GM23338 (cell line): ENCODE measurements at regions not wholly inside any gene's neighbourhood (a gene's known extent, or its start where the extent isn't known, plus 50 kb on each side); places are given as distances from the start of the nearest gene placed in this dataset.

Experiments used
- ATAC-seq: fragments of 200-7000 bp; cut with Tn5 transposase; 3 replicates; pipeline ENCODE4 v1.9.1; 2020
- DNase-seq: peaks from one replicate; pipeline ENCODE4 v3.0.0-alpha.2; 2015; ENCODE audit warnings: low spot score
- H2AFZ ChIP-seq: fragments of 200-600 bp; sonication (generic); 2 replicates; pipeline ENCODE4 v1.8.0; 2016; ENCODE audit warnings: antibody characterized with exemption, mild to moderate bottlenecking, moderate library complexity
- H3F3A ChIP-seq: fragments of 200-600 bp; sonication (generic); replicated peaks from 2 replicates; pipeline ENCODE4 v1.8.0; 2017; ENCODE audit warnings: antibody characterized with exemption, mixed run types, low read depth
- H3K27ac ChIP-seq: fragments of 200-600 bp; sonication (generic); 2 replicates; pipeline ENCODE4 v1.6.1; 2016; ENCODE audit warnings: low read depth
- H3K27me3 ChIP-seq: fragments of 200-600 bp; sonication (generic); 2 replicates; pipeline ENCODE4 v1.8.0; 2016; ENCODE audit warnings: mild to moderate bottlenecking, mixed run types, moderate library complexity; ENCODE audit not compliant: insufficient read depth
- H3K36me3 ChIP-seq: fragments of 200-600 bp; sonication (generic); 2 replicates; pipeline ENCODE4 v1.8.0; 2016; ENCODE audit warnings: mild to moderate bottlenecking; ENCODE audit not compliant: insufficient read depth
- H3K4me1 ChIP-seq: fragments of 200-600 bp; sonication (generic); 2 replicates; pipeline ENCODE4 v1.8.0; 2016; ENCODE audit warnings: mild to moderate bottlenecking, moderate library complexity; ENCODE audit not compliant: insufficient read depth
- H3K4me2 ChIP-seq: fragments of 200-600 bp; sonication (generic); 2 replicates; pipeline ENCODE4 v1.7.1; 2017; ENCODE audit warnings: mixed run types
- H3K4me3 ChIP-seq: fragments of 200-600 bp; sonication (generic); 2 replicates; pipeline ENCODE4 v1.6.1; 2016; ENCODE audit warnings: mixed run types
- H3K79me2 ChIP-seq: fragments of 200-600 bp; sonication (generic); replicated peaks from 2 replicates; pipeline ENCODE4 v1.8.0; 2017; ENCODE audit warnings: mild to moderate bottlenecking; ENCODE audit not compliant: insufficient read depth
- H3K9me2 ChIP-seq: fragments of 200-600 bp; sonication (generic); 2 replicates; pipeline ENCODE4 v1.8.0; 2017; ENCODE audit not compliant: insufficient read depth
- H4K20me1 ChIP-seq: fragments of 200-600 bp; sonication (generic); replicated peaks from 2 replicates; pipeline ENCODE4 v1.8.0; 2017; ENCODE audit warnings: mild to moderate bottlenecking; ENCODE audit not compliant: insufficient read depth
- H3K27ac Mint-ChIP-seq: 2 replicates; pipeline ENCODE4 v1.8.0; 2020; ENCODE audit warnings: inconsistent platforms, mild to moderate bottlenecking, moderate library complexity, mixed read lengths
- H3K27me3 Mint-ChIP-seq: 3 replicates; pipeline ENCODE4 v1.8.0; 2022; ENCODE audit warnings: low read depth, mild to moderate bottlenecking, moderate library complexity, mixed read lengths, inconsistent platforms; ENCODE audit not compliant: insufficient read depth, poor library complexity
- H3K36me3 Mint-ChIP-seq: 3 replicates; pipeline ENCODE4 v1.8.0; 2021; ENCODE audit warnings: low read depth, mild to moderate bottlenecking, inconsistent platforms, moderate library complexity, mixed read lengths
- H3K4me1 Mint-ChIP-seq: 3 replicates; pipeline ENCODE4 v1.8.0; 2020; ENCODE audit warnings: mild to moderate bottlenecking, inconsistent platforms, mixed read lengths
- H3K4me3 Mint-ChIP-seq: 3 replicates; pipeline ENCODE4 v1.8.0; 2021; ENCODE audit warnings: moderate library complexity, mild to moderate bottlenecking, inconsistent platforms, mixed read lengths
- H3K9me3 Mint-ChIP-seq: 3 replicates; pipeline ENCODE4 v1.8.0; 2020; ENCODE audit warnings: moderate library complexity, mild to moderate bottlenecking, inconsistent platforms, mixed read lengths
- CREB1 ChIP-seq: fragments of 250-450 bp; sonication (Bioruptor Pico); IDR thresholded peaks from 2 replicates; pipeline ENCODE4 v1.5.0; 2020; ENCODE audit warnings: low read depth, mild to moderate bottlenecking, moderate library complexity
- CTCF ChIP-seq, 2 experiments: fragments of 200-600 bp in 1 of 2; sonication (generic) in 1 of 2; conservative IDR thresholded peaks; 2 replicates each; pipeline versions ENCODE4 v1.5.1 to v1.6.1; 2016 to 2017; ENCODE audit warnings: antibody characterized with exemption in 2 of 2, low read depth in 2 of 2, mild to moderate bottlenecking in 2 of 2, moderate library complexity in 1 of 2
- ETS1 ChIP-seq: IDR thresholded peaks from 2 replicates; pipeline ENCODE4 v1.6.1; 2016; ENCODE audit warnings: antibody characterized with exemption
- EZH2 ChIP-seq: fragments of 200-600 bp; sonication (generic); IDR thresholded peaks from one replicate; pipeline ENCODE4 v1.8.0; 2017; ENCODE audit warnings: antibody characterized with exemption, mild to moderate bottlenecking, low read depth; ENCODE audit not compliant: unreplicated experiment
- EZH2phosphoT487 ChIP-seq: fragments of 200-600 bp; sonication (generic); IDR thresholded peaks from one replicate; pipeline ENCODE4 v1.8.1; 2018; ENCODE audit warnings: antibody characterized with exemption; ENCODE audit not compliant: unreplicated experiment
- JUNB ChIP-seq: IDR thresholded peaks from one replicate; pipeline ENCODE4 v1.6.1; 2016; ENCODE audit warnings: antibody characterized with exemption; ENCODE audit not compliant: unreplicated experiment
- NANOG ChIP-seq: IDR thresholded peaks from 2 replicates; pipeline ENCODE4 v1.6.1; 2016; ENCODE audit warnings: antibody characterized with exemption, borderline replicate concordance
- POLR2AphosphoS5 ChIP-seq: IDR thresholded peaks from 2 replicates; pipeline ENCODE4 v1.6.1; 2016; ENCODE audit warnings: antibody characterized with exemption, low read depth
- REST ChIP-seq: IDR thresholded peaks from one replicate; pipeline ENCODE4 v1.6.1; 2018; ENCODE audit warnings: antibody characterized with exemption; ENCODE audit not compliant: unreplicated experiment
- STAT1 ChIP-seq: IDR thresholded peaks from one replicate; pipeline ENCODE4 v1.6.1; 2016; ENCODE audit warnings: antibody characterized with exemption; ENCODE audit not compliant: unreplicated experiment
- ZNF114 ChIP-seq: fragments of 250-450 bp; sonication (Bioruptor Pico); IDR thresholded peaks from 2 replicates; pipeline ENCODE4 v1.5.0; 2020; ENCODE audit warnings: mild to moderate bottlenecking, moderate library complexity
- ZNF331 ChIP-seq: fragments of 250-450 bp; sonication (Bioruptor Pico); IDR thresholded peaks from 2 replicates; pipeline ENCODE4 v1.5.0; 2020; ENCODE audit warnings: low read depth, mild to moderate bottlenecking, moderate library complexity
- ZNF462 ChIP-seq: fragments of 250-450 bp; sonication (Bioruptor Pico); IDR thresholded peaks from 2 replicates; pipeline ENCODE4 v1.5.0; 2020; ENCODE audit warnings: mild to moderate bottlenecking, moderate library complexity

GRCh38 chr11:81222491-81222890, 1511.2 kb downstream of the FAM181B start:
- H3K4me1 Mint-ChIP-seq: no peaks in the 10 kb centered on the region
- H3F3A ChIP-seq: no peaks in the 10 kb centered on the region
- H3K27me3 ChIP-seq: no peaks in the 10 kb centered on the region
- H3K27ac Mint-ChIP-seq: no peak overlapping the region
- no peaks in the 10 kb centered on the region for H3K4me1 ChIP-seq
- peak; percentile 61 for ATAC-seq
- no peak for TF ChIP-seq REST
- no peak for TF ChIP-seq STAT1
- no peak for TF ChIP-seq EZH2phosphoT487
- no peak for TF ChIP-seq JUNB
- TF ChIP-seq ETS1: no peak
- no peak for TF ChIP-seq NANOG
- no peak for TF ChIP-seq CREB1 (CRISPR knock-in tag)
- no peak for TF ChIP-seq CTCF (conservative IDR thresholded peaks at IDR 0.05; ENCODE audit: low read depth in 2 of 2)
- no peak for TF ChIP-seq EZH2
- no peak for TF ChIP-seq ZNF331 (CRISPR knock-in tag)
- no peak for TF ChIP-seq POLR2AphosphoS5
- no peak for TF ChIP-seq ZNF462 (CRISPR knock-in tag)
- TF ChIP-seq ZNF114 (CRISPR knock-in tag): no peak
- no peaks in the 10 kb centered on the region for H4K20me1 ChIP-seq
- DNase-seq: peak; percentile 13
- H3K9me2 ChIP-seq: no peaks in the 10 kb centered on the region
- no peaks in the 10 kb centered on the region for H3K9me3 Mint-ChIP-seq
- H3K36me3 ChIP-seq: no peaks in the 10 kb centered on the region
- H3K4me2 ChIP-seq: no peak overlapping the region
- no peaks in the 10 kb centered on the region for H3K79me2 ChIP-seq
- no peak overlapping the region for H3K4me3 Mint-ChIP-seq
- H3K27me3 Mint-ChIP-seq: no peaks in the 10 kb centered on the region
- no peaks in the 10 kb centered on the region for H3K36me3 Mint-ChIP-seq
- no peak overlapping the region for H3K27ac ChIP-seq
- no peak overlapping the region for H3K4me3 ChIP-seq
- no peak overlapping the region for H2AFZ ChIP-seq
